ENCODE measurements at regions not wholly inside any gene's neighbourhood (a gene's known extent, or its start where the extent isn't known, plus 50 kb on each side); places are given as distances from the start of the nearest gene placed in this dataset.

DNA sequence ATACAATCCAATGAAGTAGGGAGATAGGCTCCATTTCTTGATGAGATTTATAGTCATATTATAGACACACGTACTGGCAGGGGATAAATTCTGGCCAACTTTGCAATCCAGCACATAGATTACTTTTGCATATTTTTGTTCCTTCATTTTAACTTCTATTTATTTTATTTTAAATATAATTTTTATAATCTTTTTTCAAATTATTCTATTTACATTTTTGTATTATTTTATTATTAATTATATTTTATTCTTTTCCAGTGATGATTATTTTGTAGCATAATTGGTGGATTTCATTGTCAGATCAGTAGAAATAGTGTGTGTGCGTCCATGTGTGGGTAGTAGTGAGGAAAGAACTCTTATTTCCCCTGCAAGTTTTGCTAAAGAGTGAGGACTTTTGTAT is 980.1 kb upstream of the TYRP1 start:
- DNase-seq (ENCODE audit: low read depth in 2 of 2): no peak

DNA sequence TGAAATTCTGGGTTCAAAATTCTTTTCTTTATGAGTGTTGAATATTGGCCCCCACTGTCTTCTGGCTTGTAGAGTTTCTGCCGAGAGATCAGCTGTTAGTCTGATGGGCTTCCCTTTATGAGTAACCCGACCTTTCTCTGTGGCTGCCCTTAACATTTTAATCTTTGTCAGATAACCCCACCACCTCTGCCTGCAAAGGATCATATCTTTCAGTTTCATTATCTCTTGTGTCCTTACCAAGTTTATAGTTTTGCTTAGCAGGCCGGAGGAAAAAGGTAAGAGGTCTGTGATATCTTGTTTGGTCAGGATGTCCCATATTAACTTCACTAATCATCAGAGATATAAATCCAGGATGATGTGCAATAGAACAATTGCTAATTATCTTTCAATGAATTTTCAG is 970.2 kb upstream of the TYRP1 start:
- DNase-seq (ENCODE audit: low read depth in 2 of 2): no peak

DNA sequence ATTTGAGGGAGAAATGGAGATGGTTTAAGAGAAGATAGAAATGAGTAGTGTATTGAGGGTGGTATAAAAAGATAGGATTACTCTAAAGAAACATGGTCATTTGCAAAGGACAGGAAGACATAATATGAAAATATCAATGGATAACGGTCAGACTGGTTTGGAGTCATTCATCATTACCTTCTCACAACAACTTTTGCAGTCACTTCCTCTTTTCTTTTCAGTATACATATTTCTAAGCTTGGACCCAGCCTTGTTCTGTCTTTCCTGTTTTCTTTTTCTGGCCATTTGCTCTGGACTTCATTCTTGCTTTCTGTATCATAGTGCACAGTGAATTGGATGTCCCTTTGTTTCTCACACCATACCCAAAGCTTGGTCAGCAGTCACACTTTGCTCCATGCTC is 966.5 kb upstream of the TYRP1 start:
- DNase-seq (ENCODE audit: low read depth in 2 of 2): no peak

DNA sequence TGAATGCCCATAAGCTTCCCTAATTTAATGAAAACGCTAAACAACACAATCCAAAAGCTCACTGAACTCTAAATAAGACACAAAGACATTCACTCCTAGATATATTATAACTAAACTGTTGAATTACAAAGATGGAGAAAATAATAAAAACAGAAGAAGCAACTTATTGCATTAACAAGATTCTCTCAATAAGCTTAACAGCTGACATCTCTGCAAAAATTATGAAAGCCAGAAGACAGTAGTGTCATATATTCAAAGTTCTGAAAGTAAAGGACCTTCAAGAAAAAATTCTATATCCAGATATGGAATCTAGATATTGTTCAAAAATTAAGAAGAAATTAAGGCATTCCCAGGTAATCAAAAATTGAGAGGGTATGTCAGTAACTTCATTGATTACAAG is 957.8 kb upstream of the TYRP1 start:
- no peak for DNase-seq (ENCODE audit: low read depth in 2 of 2)

DNA sequence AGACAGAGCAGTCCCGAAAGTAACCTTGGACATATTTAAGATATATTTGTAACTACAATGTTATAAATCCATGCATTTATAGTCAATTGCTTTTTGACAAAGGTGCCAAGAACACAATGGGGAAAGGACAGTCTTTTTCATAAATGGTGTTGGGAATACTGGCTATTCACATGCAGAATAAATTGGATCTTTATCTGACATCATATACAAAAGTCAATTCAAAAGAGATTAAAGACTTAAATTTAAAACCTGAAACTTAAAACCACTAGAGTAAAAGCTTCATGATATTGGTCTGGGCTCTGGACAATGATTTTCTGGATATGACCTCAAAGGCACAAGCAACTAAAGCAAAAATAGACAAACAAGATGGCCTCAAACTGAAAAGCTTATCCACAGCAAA is 950.7 kb upstream of the TYRP1 start:
- no peak for DNase-seq (ENCODE audit: low read depth in 2 of 2)

DNA sequence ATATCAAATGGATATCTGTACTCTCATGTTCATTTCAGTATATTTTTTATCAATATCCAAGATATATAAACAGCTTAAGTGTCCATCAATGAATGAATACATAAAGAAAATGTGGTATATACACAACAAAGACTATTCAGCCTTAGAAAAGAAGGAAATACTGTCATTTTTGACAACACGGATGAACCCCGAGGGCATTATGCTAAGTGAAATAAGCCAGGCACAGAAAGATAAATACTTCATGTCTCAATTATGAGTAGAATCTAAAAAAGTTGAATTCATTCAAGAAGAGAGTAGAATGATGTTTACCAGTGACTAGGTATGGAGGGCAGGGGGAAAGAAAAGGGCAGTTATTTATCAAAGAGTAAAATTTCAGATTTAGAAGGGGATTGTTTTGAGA is 949.8 kb upstream of the TYRP1 start:
- no peak for DNase-seq (ENCODE audit: low read depth in 2 of 2)

DNA sequence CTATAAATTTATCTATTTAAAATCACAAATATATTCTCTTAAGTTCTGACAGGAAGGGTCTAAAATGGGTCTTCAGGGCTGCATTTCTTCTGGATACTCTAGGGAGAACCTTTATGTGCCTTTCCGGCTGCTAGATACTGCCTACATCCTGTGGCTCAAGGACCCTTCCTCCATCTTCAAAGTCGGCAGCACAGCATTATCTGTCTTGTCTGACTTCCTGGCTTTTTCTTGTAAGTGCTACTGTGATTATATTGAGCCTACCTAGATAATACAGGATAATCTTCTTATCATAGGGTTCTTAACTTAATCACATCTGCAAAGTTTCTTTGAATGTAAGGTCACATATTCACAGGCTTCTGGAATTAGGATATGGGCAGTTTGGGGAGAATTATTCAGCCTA is 943.8 kb upstream of the TYRP1 start:
- no peak for DNase-seq (ENCODE audit: low read depth in 2 of 2)

DNA sequence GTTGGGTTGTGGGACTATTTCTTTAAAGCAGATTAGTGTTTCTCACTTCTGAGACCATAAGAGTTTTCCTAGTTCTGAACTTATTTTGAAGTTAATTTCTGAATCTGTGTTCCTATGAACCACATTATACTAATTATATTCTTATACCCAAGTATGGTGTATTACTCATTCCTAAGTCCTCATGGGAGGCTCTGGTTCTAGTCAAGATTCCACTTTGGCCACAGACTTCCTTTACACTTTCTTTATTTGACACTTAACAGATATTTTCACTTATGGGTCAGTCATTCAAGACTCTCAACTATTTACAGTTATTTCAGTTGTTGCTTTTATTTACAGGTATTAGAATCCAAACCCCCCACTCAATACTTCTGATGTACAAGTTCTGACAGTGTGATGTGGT is 937.2 kb upstream of the TYRP1 start:
- no peak for DNase-seq (ENCODE audit: low read depth in 2 of 2)

- no peak for DNase-seq (ENCODE audit: low read depth in 2 of 2)
Measured at GRCh38 chr9:11757408-11757807, 935.8 kb upstream of the TYRP1 start.

- no peak for DNase-seq (ENCODE audit: low read depth in 2 of 2)
Measured at GRCh38 chr9:11758016-11758415, 935.2 kb upstream of the TYRP1 start.

DNA sequence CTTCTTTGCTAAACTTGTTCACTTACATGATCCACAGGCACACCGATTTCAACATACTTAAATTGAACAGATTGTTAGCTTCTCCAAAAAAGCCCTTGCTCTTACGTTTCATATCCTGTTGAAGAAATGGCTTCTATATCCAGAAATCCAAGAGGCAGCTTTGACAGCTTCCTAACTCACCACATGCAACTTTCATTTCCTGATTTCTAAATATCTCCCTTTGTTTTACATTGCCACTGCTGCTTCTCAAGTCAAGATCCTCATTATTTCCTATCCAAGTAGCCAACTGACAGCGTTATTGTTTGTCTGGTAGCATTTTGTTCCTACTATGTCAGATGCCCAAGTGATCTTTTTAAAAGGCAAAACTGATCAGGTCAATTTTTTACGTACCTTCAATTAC is 913.2 kb upstream of the TYRP1 start:
- DNase-seq (ENCODE audit: low read depth in 2 of 2): no peak

DNA sequence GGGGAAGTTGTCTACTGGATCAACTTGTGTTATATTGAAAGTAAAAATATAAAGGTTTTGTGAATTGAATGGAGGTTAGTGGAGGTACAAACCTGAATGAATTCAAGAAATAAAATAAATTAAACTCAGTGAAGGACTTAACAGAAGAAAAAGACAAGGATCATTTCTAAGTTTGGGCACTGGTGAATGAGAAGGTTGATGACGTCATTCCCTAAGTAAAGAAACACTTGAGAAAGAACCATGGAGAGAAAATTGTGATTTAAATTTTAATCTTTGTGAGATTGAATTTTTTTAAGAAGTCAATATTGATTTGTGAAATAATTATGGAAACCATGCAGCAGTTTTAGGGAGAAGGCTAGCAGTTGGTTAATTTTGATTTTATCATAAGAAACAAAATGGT is 900.3 kb upstream of the TYRP1 start:
- no peak for DNase-seq (ENCODE audit: low read depth in 2 of 2)

- DNase-seq (ENCODE audit: low read depth in 2 of 2): no peak
Measured at GRCh38 chr9:11794984-11795383, 898.2 kb upstream of the TYRP1 start.

DNA sequence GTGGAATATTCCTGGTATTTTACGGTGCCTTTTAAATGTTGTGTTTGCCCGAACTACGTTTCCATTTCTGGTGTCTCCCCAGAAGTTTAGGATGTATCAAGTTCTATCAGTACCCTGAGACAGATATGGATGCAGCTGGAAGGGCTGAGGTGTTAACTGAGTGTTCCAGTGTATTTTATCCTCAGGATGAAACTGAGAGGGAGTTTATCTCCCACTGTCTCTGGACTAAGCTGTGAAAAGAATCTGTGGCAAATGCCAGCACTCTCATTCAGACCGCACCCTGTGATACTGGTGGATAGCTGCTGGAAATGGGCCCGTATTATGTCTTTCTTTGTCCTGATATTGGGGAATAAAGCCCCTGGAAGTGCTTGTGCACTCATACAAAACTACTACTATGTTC is 887.2 kb upstream of the TYRP1 start:
- no peak for DNase-seq (ENCODE audit: low read depth in 2 of 2)

- DNase-seq (ENCODE audit: low read depth in 2 of 2): no peak
Measured at GRCh38 chr9:11821306-11821975, 871.7 kb upstream of the TYRP1 start.

DNA sequence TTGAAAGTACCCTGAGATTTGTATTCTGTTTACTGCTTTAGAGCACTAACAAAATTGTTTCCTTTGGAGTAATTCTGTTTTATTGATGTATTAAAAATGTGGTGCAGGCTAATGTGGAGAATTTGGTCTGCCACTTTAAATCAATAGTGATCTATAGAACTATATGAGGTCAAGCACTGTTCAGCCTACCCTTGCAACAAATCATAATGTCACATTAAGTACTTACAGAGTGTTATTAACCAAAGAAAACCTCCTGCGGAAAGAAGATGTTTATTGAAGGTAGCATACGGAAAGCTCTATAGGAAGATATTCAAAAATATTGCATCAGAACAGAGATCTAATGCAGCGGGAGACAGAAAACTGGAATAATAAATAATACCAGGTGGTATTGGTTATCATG is 865.0 kb upstream of the TYRP1 start:
- no peak for DNase-seq (ENCODE audit: low read depth in 2 of 2)

- no peak for DNase-seq (ENCODE audit: low read depth in 2 of 2)
Measured at GRCh38 chr9:11833056-11833455, 860.1 kb upstream of the TYRP1 start.

- DNase-seq (ENCODE audit: low read depth in 2 of 2): no peak
Measured at GRCh38 chr9:11868795-11869194, 824.4 kb upstream of the TYRP1 start.

- no peak for DNase-seq (ENCODE audit: low read depth in 2 of 2)
Measured at GRCh38 chr9:11871852-11872251, 821.3 kb upstream of the TYRP1 start.

- no peak for DNase-seq (ENCODE audit: low read depth in 2 of 2)
Measured at GRCh38 chr9:11872471-11872870, 820.7 kb upstream of the TYRP1 start.

- DNase-seq (ENCODE audit: low read depth in 2 of 2): no peak
Measured at GRCh38 chr9:11874414-11874813, 818.8 kb upstream of the TYRP1 start.

DNA sequence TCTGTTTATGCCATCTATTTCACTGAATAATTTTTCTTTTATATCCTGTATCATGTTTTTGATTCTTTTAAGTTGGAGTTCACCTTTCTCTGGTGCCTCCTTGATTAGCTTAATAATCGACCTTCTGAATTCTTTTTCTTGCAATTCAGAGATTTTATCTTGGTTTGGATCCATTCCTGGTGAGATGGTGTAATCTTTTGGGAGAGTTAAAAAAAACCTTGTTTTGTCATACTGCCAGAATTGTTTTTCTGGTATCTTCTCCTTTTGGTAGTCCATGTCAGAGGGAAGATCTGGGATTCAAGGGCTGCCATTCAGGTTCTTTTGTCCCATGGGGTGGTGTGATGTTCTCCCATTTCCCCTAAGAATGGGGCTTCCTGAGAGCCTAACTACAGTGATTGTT is 800.8 kb upstream of the TYRP1 start:
- peak; percentile 19 to 26 for DNase-seq (ENCODE audit: low read depth in 2 of 2)

DNA sequence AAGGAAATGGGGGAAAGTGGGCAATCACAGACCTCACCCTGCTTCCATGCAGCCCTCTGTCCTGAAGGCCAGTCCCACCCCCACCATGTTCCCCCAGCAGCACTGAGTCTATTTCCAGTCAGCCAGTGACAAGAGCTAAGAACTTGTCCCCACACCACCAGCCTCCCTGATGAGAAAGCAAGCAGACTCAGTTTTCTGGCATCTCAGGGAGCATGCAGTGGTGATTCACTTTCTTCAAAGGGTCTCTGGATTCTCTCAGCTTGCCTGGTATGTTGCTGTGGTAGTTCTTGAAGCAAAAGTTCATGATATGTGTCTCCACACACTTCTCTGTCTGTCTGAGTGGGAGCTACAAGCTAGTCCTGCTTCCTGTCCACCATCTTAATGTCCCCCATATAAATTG is 799.9 kb upstream of the TYRP1 start:
- DNase-seq (ENCODE audit: low read depth in 2 of 2): peak; percentile 62 to 68

DNA sequence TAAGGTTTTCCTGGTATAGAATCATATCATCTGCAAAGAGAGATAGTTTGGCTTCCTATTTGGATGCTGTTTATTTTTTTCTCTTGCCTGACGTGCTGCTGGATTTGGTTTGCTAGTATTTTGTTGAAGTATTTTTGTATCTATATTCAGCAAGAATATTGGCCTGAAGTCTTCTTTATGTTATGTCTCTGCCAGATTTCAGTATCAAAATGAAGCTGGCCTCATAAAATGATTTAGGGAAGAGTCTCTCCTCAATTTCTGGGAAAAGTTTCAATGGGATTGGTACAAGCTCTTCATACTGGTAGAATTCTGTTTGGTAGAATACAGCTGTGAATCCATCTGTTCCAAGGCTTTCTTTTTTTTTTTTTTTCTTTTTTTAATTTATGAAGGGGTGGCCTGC is 799.0 kb upstream of the TYRP1 start:
- DNase-seq (ENCODE audit: low read depth in 2 of 2): no peak

DNA sequence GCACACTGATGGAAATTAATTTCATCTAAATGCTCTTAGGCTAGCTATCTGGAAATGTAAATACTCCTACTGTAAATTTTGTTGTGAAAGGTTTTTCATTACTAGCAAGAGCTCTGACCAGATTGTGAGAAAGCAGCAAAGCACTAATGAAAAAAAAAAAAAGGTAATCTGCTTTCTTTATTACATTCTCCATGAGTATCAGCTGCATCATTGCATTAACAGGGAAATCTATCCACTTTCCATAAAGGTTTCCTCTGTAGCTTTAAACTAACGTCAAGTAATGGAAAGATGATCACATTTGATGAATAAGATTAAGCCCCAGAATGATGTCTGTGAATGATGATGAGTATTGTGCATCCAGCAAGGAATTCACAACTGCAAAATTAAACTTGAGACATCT is 790.6 kb upstream of the TYRP1 start:
- DNase-seq (ENCODE audit: low read depth in 2 of 2): no peak
